Dermis blood vessel endothelial cell (primary cell): ENCODE measurements at regions not wholly inside any gene's neighbourhood (a gene's known extent, or its start where the extent isn't known, plus 50 kb on each side); places are given as distances from the start of the nearest gene placed in this dataset.

Experiments
- DNase-seq: peaks from one replicate; pipeline ENCODE4 v3.0.0; 2010

- no peak for DNase-seq
Observed at GRCh38 chr13:63605403-63605802, 2189.8 kb upstream of the PCDH20 start.

- no peak for DNase-seq
Observed at GRCh38 chr13:63595811-63596210, 2180.2 kb upstream of the PCDH20 start.

- DNase-seq: no peak
Observed at GRCh38 chr13:63586467-63586866, 2170.8 kb upstream of the PCDH20 start.

- no peak for DNase-seq
Observed at GRCh38 chr13:63578796-63579195, 2163.1 kb upstream of the PCDH20 start.

- no peak for DNase-seq
Observed at GRCh38 chr13:63567031-63567430, 2151.4 kb upstream of the PCDH20 start.

GRCh38 chr13:63554157-63554556, 2138.5 kb upstream of the PCDH20 start:
- no peak for DNase-seq

GRCh38 chr13:63551731-63552130, 2136.1 kb upstream of the PCDH20 start:
- no peak for DNase-seq

GRCh38 chr13:63546524-63546923, 2130.9 kb upstream of the PCDH20 start:
- DNase-seq: no peak

GRCh38 chr13:63542770-63543169, 2127.1 kb upstream of the PCDH20 start:
- DNase-seq: no peak

GRCh38 chr13:63541336-63541735, 2125.7 kb upstream of the PCDH20 start:
- DNase-seq: no peak

GRCh38 chr13:63540061-63540460, 2124.4 kb upstream of the PCDH20 start:
- DNase-seq: no peak

- no peak for DNase-seq
Observed at GRCh38 chr13:63517371-63517770, 2101.7 kb upstream of the PCDH20 start.

- DNase-seq: no peak
Observed at GRCh38 chr13:63516124-63516523, 2100.5 kb upstream of the PCDH20 start.

- DNase-seq: no peak
Observed at GRCh38 chr13:63514886-63515285, 2099.2 kb upstream of the PCDH20 start.

- no peak for DNase-seq
Observed at GRCh38 chr13:63512095-63512494, 2096.4 kb upstream of the PCDH20 start.

- no peak for DNase-seq
Observed at GRCh38 chr13:63501702-63502101, 2086.1 kb upstream of the PCDH20 start.

- no peak for DNase-seq
Observed at GRCh38 chr13:63497601-63498000, 2082.0 kb upstream of the PCDH20 start.

- no peak for DNase-seq
Observed at GRCh38 chr13:63492604-63493003, 2077.0 kb upstream of the PCDH20 start.

GRCh38 chr13:63490149-63490548, 2074.5 kb upstream of the PCDH20 start:
- DNase-seq: no peak

- no peak for DNase-seq
Observed at GRCh38 chr13:63481334-63481733, 2065.7 kb upstream of the PCDH20 start.

GRCh38 chr13:63472711-63473110, 2057.1 kb upstream of the PCDH20 start:
- DNase-seq: no peak

GRCh38 chr13:63463782-63464610, 2048.3 kb upstream of the PCDH20 start:
- DNase-seq: no peak

- DNase-seq: no peak
Observed at GRCh38 chr13:63460462-63461090, 2044.9 kb upstream of the PCDH20 start.

GRCh38 chr13:63457186-63457585, 2041.5 kb upstream of the PCDH20 start:
- no peak for DNase-seq
